Karpas-422 (cell line): ENCODE measurements at regions not wholly inside any gene's neighbourhood (a gene's known extent, or its start where the extent isn't known, plus 50 kb on each side); places are given as distances from the start of the nearest gene placed in this dataset. TPM values are rescaled to one million over a fixed set of nuclear protein-coding genes. Genes with fewer than 3 reads are reported as not detected.

ENCODE experiments used
- DNase-seq: peaks from one replicate; pipeline ENCODE4 v3.0.0-alpha.2; 2015
- H2AFZ ChIP-seq: fragments of 200-600 bp; sonication (generic); 2 replicates; pipeline ENCODE4 v1.6.1; 2014; ENCODE audit warnings: antibody characterized with exemption, low read length, mixed read lengths
- H3K27ac ChIP-seq: fragments of 200-600 bp; sonication (generic); 2 replicates; pipeline ENCODE4 v1.5.1; 2014; ENCODE audit warnings: mild to moderate bottlenecking, low read length, moderate library complexity
- H3K27me3 ChIP-seq: fragments of 200-600 bp; sonication (generic); 2 replicates; pipeline ENCODE4 v1.6.1; 2014; ENCODE audit warnings: low read length, mixed read lengths
- H3K36me3 ChIP-seq: fragments of 200-600 bp; sonication (generic); 2 replicates; pipeline ENCODE4 v1.6.1; 2014; ENCODE audit warnings: low read length, mixed read lengths; ENCODE audit not compliant: insufficient read depth
- H3K4me1 ChIP-seq: fragments of 200-600 bp; sonication (generic); 2 replicates; pipeline ENCODE4 v1.6.1; 2014; ENCODE audit warnings: mild to moderate bottlenecking, low read length, mixed read lengths
- H3K4me2 ChIP-seq: fragments of 200-600 bp; sonication (generic); 2 replicates; pipeline ENCODE4 v1.6.1; 2014; ENCODE audit warnings: low read length, low read depth, mild to moderate bottlenecking; ENCODE audit not compliant: poor library complexity, severe bottlenecking
- H3K4me3 ChIP-seq: fragments of 200-600 bp; sonication (generic); 2 replicates; pipeline ENCODE4 v1.5.1; 2014; ENCODE audit warnings: mild to moderate bottlenecking, antibody characterized with exemption, low read length, mixed read lengths
- H3K79me2 ChIP-seq: fragments of 200-600 bp; sonication (generic); 2 replicates; pipeline ENCODE4 v1.6.1; 2014; ENCODE audit warnings: mild to moderate bottlenecking, low read length, mixed read lengths
- H3K9ac ChIP-seq: fragments of 200-600 bp; sonication (generic); 2 replicates; pipeline ENCODE4 v1.6.0; 2014; ENCODE audit warnings: low read length
- H3K9me2 ChIP-seq: fragments of 200-600 bp; sonication (generic), shearing (Covaris generic); replicated peaks from 2 replicates; pipeline ENCODE4 v1.6.0; 2014; ENCODE audit warnings: mild to moderate bottlenecking, low read length, moderate library complexity; ENCODE audit not compliant: insufficient read depth
- H3K9me3 ChIP-seq: fragments of 300-700, 200-600 bp; sonication (generic); 2 replicates; pipeline ENCODE4 v1.6.1; 2014; ENCODE audit warnings: low read length, mixed read lengths
- H4K20me1 ChIP-seq: fragments of 200-600 bp; sonication (generic); 2 replicates; pipeline ENCODE4 v1.6.1; 2014; ENCODE audit warnings: mild to moderate bottlenecking, antibody characterized with exemption, low read length, low read depth; ENCODE audit not compliant: insufficient read depth
- small RNA-seq: library from RNA; depleted of rRNA; stranded (forward); fragments of <200 nt; gene quantifications from one replicate; pipeline ENCODE3, GENCODE V24; 2014

DNA sequence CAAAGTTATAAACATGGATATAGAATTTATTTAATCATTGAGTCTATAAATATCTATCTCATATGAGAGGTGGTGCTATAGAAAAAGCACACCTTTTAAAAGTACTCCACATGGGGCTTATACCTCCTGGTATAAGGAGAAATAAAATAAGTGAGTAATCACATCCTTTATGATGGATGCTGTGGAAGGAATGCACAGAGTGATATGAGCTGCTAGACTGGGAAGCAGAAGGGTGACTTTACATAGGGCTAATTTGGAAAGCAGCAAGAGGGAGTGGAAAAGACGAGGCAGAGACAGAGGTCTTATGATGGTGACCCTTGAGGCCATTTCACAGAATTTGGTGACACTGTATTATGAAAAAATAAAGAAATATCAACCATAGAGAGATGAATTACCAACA lies 59.4 kb upstream of the AHR start:
- Histone ChIP-seq H3K27ac (no peak overlapping the region), H3K27me3 (no peaks in the 10 kb centered on the region), H3K9ac (no peak overlapping the region), H3K9me2 (no peaks in the 10 kb centered on the region), H3K4me2 (no peak overlapping the region), H3K4me1 (peaks cover 6% of the 10 kb centered on the region), H3K79me2 (no peaks in the 10 kb centered on the region), H3K4me3 (no peak overlapping the region), H3K36me3 (no peaks in the 10 kb centered on the region), H4K20me1 (no peaks in the 10 kb centered on the region), H3K9me3 (no peaks in the 10 kb centered on the region), H2AFZ (no peak overlapping the region)
- no peak for DNase-seq

DNA sequence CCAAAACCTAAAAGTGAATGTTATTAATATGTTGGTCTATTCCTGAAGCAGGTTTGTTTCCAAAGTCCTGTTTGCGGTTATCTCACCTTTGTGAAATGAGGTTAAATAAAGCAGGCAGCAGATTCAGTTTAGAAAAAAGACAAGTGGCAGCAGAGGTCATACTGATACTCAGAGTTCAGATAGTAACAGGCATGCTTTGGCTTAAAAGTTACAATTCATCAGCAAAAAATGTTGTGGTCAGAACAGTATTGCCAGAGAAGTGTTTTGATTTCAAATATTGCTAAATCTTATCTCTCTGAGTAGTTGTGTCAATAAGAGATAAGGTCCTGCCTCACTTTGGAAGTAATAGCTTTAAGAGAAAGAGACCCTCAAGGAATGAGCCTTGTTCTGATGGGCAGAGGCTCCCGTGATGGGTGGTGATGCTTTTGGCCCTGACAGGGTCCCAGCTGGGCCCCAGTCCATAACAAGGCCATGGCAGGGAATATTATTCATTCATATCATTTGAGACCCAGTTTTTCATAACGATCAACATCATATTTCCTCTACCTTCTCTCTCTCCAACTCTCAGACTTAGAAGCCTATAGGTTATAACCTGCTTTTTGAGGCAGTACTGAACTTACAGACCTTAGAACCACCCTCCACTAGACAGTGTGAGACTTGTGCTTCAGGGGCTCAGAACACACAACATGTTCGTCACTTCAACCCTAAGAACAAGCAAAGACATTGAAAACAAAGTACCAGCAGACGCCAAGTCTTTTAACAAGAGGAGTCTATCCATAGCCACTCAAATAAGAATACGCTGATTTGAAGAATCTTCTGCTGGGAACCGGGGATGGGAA lies 58.5 kb upstream of the AHR start:
- no peaks in the 10 kb centered on the region for H3K9me3 ChIP-seq
- H3K4me2 ChIP-seq = no peak overlapping the region
- H3K9ac ChIP-seq = no peak overlapping the region
- H3K27ac ChIP-seq = no peak overlapping the region
- H3K79me2 ChIP-seq = no peaks in the 10 kb centered on the region
- no peaks in the 10 kb centered on the region for H3K4me1 ChIP-seq
- H3K36me3 ChIP-seq = no peaks in the 10 kb centered on the region
- DNase-seq = no peak
- no peaks in the 10 kb centered on the region for H3K9me2 ChIP-seq
- no peaks in the 10 kb centered on the region for H4K20me1 ChIP-seq
- H2AFZ ChIP-seq = 0 out of 2 replicates have a peak overlapping the region, but pooled peaks have one; percentile 14
- no peaks in the 10 kb centered on the region for H3K27me3 ChIP-seq
- H3K4me3 ChIP-seq = no peak overlapping the region

DNA sequence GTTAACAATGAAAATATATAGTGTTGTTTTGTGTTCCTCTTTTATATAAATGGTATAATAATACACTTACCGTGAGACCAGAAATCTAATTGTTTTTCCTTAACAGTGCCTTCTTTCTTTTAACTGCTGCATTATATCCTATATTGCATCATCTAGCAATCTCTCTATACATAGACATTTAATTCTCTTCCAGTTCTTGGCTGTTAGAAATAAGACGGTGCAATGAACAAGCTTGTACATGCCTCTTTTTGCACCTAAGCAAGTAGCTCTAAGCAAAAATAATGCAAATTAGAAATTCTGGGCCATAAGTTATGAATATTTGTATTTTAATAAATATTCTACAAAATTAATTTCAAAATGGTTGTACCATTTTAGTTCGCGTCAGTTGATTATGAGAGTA lies 55.9 kb upstream of the AHR start:
- Histone ChIP-seq H3K9me2 (no peaks in the 10 kb centered on the region), H3K36me3 (no peaks in the 10 kb centered on the region), H3K79me2 (no peaks in the 10 kb centered on the region), H4K20me1 (no peaks in the 10 kb centered on the region), H3K4me3 (no peak overlapping the region), H3K4me2 (no peak overlapping the region), H3K9ac (no peak overlapping the region), H3K27ac (no peak overlapping the region), H3K4me1 (no peaks in the 10 kb centered on the region), H3K9me3 (no peaks in the 10 kb centered on the region), H3K27me3 (no peaks in the 10 kb centered on the region), H2AFZ (no peak overlapping the region)
- DNase-seq = no peak

DNA sequence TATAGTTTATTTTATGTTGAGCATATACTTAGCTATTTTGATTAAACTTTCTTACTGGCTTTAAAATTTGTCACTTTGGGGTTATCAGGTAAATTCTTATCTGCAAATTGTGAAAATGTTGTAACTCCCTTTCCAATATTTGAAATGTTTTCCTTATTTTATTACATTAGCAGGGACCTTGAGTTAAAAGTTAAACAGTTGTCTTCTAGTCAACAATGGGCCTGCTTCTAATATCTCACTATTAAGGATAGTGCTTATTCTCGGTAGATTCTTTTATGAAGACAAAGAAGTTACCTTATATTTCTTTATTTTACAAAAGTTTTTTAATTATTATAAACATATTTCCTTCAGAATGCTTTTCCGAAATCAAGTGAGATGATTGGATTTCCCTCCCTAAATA lies 53.7 kb upstream of the AHR start:
- Histone ChIP-seq H3K79me2 (no peaks in the 10 kb centered on the region), H3K27ac (no peak overlapping the region), H3K9me2 (no peaks in the 10 kb centered on the region)

DNA sequence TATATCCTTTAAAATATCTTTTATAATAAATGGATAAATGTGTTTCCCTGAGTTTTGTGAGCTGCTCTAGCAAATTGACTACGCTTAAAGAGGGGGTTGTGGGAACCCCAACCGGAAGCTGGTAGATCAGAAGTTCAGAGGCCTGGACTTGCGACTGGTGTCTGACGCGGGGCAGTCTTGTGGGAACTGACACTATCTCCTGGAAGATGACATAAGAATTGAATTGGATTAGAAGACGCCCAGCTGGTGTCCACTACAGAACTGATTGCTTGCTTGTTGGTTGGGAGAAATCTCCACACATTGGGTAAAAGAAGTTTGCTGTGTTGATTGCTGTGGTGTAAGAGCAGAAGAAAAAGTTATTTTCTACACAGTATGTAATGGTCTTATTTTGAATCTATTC lies 51.1 kb upstream of the AHR start:
- DNase-seq = no peak
- 0 out of 2 replicates have a peak, but pooled peaks cover 4% of the 10 kb centered on the region for H3K9me2 ChIP-seq
- no peaks in the 10 kb centered on the region for H4K20me1 ChIP-seq

More for the DNA sequence above, 53.7 kb upstream of the AHR start:
- H3K4me1 ChIP-seq = no peaks in the 10 kb centered on the region
- H3K36me3 ChIP-seq = no peaks in the 10 kb centered on the region
- H3K4me3 ChIP-seq = no peak overlapping the region
- H2AFZ ChIP-seq = no peak overlapping the region
- no peaks in the 10 kb centered on the region for H3K27me3 ChIP-seq
- no peaks in the 10 kb centered on the region for H4K20me1 ChIP-seq
- DNase-seq = no peak
- H3K4me2 ChIP-seq = no peak overlapping the region
- H3K9me3 ChIP-seq = no peaks in the 10 kb centered on the region
- H3K9ac ChIP-seq = no peak overlapping the region

DNA sequence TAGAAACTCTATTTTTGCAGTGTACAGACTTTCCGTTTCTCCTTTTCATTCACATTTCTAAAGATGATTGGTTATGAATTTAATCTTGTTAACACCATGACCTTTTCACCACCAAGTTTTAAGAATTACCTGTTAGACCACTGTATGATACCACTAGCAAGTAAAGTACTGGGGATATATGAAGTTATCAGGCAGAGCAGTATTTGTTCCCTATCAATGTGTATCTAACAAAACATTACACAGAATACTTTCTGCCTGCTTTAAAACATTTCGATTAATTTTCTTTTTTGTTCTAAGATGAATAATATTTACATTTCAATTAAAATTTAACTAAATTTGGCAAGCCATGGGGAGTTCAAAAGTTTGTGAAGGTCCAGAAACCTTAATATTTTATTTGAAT lies 49.9 kb upstream of the AHR start:
- Histone ChIP-seq H3K27ac (no peak overlapping the region), H2AFZ (no peak overlapping the region), H3K9me2 (0 out of 2 replicates have a peak, but pooled peaks cover 4% of the 10 kb centered on the region), H3K9ac (no peak overlapping the region), H3K27me3 (no peaks in the 10 kb centered on the region), H3K79me2 (no peaks in the 10 kb centered on the region), H3K4me3 (no peak overlapping the region), H3K4me1 (no peaks in the 10 kb centered on the region), H3K4me2 (no peak overlapping the region), H3K9me3 (no peaks in the 10 kb centered on the region), H4K20me1 (no peaks in the 10 kb centered on the region), H3K36me3 (no peaks in the 10 kb centered on the region)
- no peak for DNase-seq

More for the DNA sequence above, 51.1 kb upstream of the AHR start:
- Histone ChIP-seq H3K9ac (no peak overlapping the region), H3K36me3 (no peaks in the 10 kb centered on the region), H3K27me3 (no peaks in the 10 kb centered on the region), H2AFZ (no peak overlapping the region), H3K4me2 (no peak overlapping the region), H3K4me3 (no peak overlapping the region), H3K79me2 (no peaks in the 10 kb centered on the region), H3K4me1 (no peaks in the 10 kb centered on the region), H3K9me3 (no peaks in the 10 kb centered on the region), H3K27ac (no peak overlapping the region)

Small RNA genes in the stretch of these regions (small RNA-seq; reads per million reads assigned to genes)
- not detected for gene RF00017
